IPS-18a (cell line): ENCODE measurements at regions not wholly inside any gene's neighbourhood (a gene's known extent, or its start where the extent isn't known, plus 50 kb on each side); places are given as distances from the start of the nearest gene placed in this dataset.

Experiments
- H3K27ac ChIP-seq: one replicate; pipeline ENCODE4 v1.5.1; 2013; ENCODE audit warnings: low read length
- H3K27me3 ChIP-seq: one replicate; pipeline ENCODE4 v1.6.1; 2013; ENCODE audit warnings: mild to moderate bottlenecking, low read length; ENCODE audit not compliant: control insufficient read depth, insufficient read depth
- H3K36me3 ChIP-seq: one replicate; pipeline ENCODE4 v1.6.1; 2013; ENCODE audit warnings: low read depth, low read length; ENCODE audit not compliant: control insufficient read depth
- H3K4me1 ChIP-seq: one replicate; pipeline ENCODE4 v1.6.1; 2013; ENCODE audit warnings: low read depth, low read length; ENCODE audit not compliant: control insufficient read depth
- H3K4me3 ChIP-seq: one replicate; pipeline ENCODE4 v1.5.1; 2013; ENCODE audit warnings: low read length
- H3K9ac ChIP-seq: one replicate; pipeline ENCODE4 v1.6.1; 2013; ENCODE audit warnings: mild to moderate bottlenecking, low read length, moderate library complexity
- H3K9me3 ChIP-seq: one replicate; pipeline ENCODE4 v1.6.1; 2013; ENCODE audit warnings: low read depth, low read length; ENCODE audit not compliant: control insufficient read depth

GRCh38 chr9:115232181-115232774 lies 114.3 kb upstream of the TNC start:
- Histone ChIP-seq H3K27ac (no peak overlapping the region), H3K4me1 (no peaks in the 10 kb centered on the region), H3K9me3 (no peaks in the 10 kb centered on the region), H3K36me3 (no peaks in the 10 kb centered on the region), H3K27me3 (no peaks in the 10 kb centered on the region), H3K9ac (no peak overlapping the region), H3K4me3 (no peak overlapping the region)

DNA sequence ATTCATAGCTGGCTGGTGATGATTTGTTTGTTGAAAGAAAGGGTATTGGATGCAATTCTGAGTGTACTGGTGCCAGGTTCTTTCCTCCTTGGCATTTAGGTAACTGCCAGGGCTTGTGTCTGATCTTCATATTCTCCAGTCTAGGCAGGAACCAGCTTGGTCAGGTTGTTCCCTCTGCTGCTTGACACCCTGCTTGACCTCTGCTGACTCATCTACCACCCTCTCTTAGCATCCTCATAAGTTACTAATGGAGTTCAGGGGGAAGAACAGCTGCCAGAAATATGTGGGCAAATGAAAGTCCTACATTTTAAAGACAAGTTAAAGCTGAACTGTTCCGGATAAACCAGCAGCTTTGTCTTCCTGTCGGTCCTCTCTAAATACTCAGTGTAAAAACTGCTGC lies 116.1 kb upstream of the TNC start:
- Histone ChIP-seq H3K9ac (no peak overlapping the region), H3K36me3 (no peaks in the 10 kb centered on the region), H3K27ac (no peak overlapping the region), H3K9me3 (no peaks in the 10 kb centered on the region), H3K4me1 (no peaks in the 10 kb centered on the region), H3K4me3 (no peak overlapping the region), H3K27me3 (no peaks in the 10 kb centered on the region)

- Histone ChIP-seq H3K27me3 (no peaks in the 10 kb centered on the region), H3K4me1 (no peaks in the 10 kb centered on the region), H3K27ac (no peak overlapping the region), H3K4me3 (no peak overlapping the region), H3K36me3 (no peaks in the 10 kb centered on the region), H3K9ac (no peak overlapping the region), H3K9me3 (no peaks in the 10 kb centered on the region)
These were observed 117.3 kb upstream of the TNC start for GRCh38 chr9:115235221-115235620.

- Histone ChIP-seq H3K27ac (no peak overlapping the region), H3K36me3 (no peaks in the 10 kb centered on the region)
These were observed 119.5 kb upstream of the TNC start for GRCh38 chr9:115237385-115237998.

DNA sequence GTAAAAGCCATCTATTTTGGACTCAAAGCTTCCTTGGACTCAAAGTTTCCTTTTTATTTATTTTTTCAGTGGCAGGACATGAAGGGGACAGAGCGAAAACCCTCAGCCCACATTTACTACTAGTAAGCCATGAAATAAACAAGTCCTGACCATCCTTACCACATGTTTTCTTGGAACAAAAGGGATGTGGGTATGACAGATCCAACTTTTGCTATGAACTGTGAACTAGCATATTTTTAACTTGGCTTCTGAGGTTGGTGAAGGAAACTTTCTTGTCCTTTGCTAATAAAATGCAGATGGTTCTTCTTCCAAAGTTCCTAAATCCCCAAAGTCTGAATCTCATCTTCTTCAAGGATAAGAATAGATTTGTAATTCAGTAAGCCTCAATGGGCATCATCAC lies 122.7 kb upstream of the TNC start:
- H3K9me3 ChIP-seq: no peaks in the 10 kb centered on the region
- H3K9ac ChIP-seq: no peak overlapping the region
- H3K4me3 ChIP-seq: no peak overlapping the region
- no peak overlapping the region for H3K27ac ChIP-seq
- H3K36me3 ChIP-seq: no peaks in the 10 kb centered on the region
- H3K4me1 ChIP-seq: no peaks in the 10 kb centered on the region
- no peaks in the 10 kb centered on the region for H3K27me3 ChIP-seq

More at GRCh38 chr9:115237385-115237998, 119.5 kb upstream of the TNC start:
- Histone ChIP-seq H3K4me3 (no peak overlapping the region), H3K27me3 (no peaks in the 10 kb centered on the region), H3K9me3 (no peaks in the 10 kb centered on the region), H3K9ac (no peak overlapping the region), H3K4me1 (no peaks in the 10 kb centered on the region)

DNA sequence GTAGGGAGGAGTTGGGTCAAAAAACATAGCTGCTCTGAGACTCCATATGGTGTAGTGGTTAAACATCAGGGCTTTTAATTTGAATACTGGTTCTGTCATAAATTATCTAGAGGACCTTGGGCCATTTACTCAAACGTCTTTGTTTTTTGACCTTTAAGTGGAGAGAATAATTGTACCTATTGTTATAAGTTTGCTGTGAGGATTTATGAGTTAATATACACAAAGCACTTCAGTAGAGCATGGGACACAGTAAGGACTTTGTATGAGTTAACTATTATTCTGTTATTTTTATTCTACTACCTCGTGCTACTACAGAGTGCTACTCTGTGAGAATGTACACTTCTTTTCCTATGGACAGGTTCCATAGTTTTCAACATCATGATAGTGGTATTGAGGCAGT lies 123.7 kb upstream of the TNC start:
- no peak overlapping the region for H3K4me3 ChIP-seq
- no peaks in the 10 kb centered on the region for H3K9me3 ChIP-seq
- H3K9ac ChIP-seq: no peak overlapping the region
- no peak overlapping the region for H3K27ac ChIP-seq
- no peaks in the 10 kb centered on the region for H3K27me3 ChIP-seq
- no peaks in the 10 kb centered on the region for H3K36me3 ChIP-seq
- no peaks in the 10 kb centered on the region for H3K4me1 ChIP-seq

- no peak overlapping the region for H3K4me3 ChIP-seq
- no peaks in the 10 kb centered on the region for H3K4me1 ChIP-seq
- no peak overlapping the region for H3K9ac ChIP-seq
- no peaks in the 10 kb centered on the region for H3K36me3 ChIP-seq
- H3K27me3 ChIP-seq: no peaks in the 10 kb centered on the region
- H3K9me3 ChIP-seq: no peaks in the 10 kb centered on the region
- H3K27ac ChIP-seq: no peak overlapping the region
These were observed 131.5 kb upstream of the TNC start for GRCh38 chr9:115249488-115249887.

DNA sequence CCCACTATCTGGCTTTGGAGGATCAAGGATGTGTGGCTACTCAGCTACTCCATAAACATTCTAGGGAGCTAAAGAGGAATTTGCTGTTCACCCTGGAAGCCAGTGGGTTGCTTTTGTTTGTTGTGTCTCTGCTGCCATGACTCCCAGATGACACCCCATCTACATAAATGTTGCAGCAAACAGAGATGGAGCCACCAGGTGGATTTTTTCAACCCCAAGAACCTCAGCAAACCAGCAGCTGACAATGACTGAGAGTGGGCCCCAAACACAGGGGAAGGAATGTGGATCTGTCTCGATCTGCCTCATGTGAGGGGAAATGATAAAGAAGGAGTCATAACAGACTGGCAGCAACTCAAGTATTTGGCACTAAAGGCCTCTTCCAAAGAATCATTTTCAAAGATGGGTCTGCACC lies 132.7 kb upstream of the TNC start:
- Histone ChIP-seq H3K9ac (no peak overlapping the region), H3K4me3 (no peak overlapping the region), H3K9me3 (no peaks in the 10 kb centered on the region), H3K27me3 (no peaks in the 10 kb centered on the region), H3K27ac (no peak overlapping the region), H3K36me3 (no peaks in the 10 kb centered on the region), H3K4me1 (no peaks in the 10 kb centered on the region)

DNA sequence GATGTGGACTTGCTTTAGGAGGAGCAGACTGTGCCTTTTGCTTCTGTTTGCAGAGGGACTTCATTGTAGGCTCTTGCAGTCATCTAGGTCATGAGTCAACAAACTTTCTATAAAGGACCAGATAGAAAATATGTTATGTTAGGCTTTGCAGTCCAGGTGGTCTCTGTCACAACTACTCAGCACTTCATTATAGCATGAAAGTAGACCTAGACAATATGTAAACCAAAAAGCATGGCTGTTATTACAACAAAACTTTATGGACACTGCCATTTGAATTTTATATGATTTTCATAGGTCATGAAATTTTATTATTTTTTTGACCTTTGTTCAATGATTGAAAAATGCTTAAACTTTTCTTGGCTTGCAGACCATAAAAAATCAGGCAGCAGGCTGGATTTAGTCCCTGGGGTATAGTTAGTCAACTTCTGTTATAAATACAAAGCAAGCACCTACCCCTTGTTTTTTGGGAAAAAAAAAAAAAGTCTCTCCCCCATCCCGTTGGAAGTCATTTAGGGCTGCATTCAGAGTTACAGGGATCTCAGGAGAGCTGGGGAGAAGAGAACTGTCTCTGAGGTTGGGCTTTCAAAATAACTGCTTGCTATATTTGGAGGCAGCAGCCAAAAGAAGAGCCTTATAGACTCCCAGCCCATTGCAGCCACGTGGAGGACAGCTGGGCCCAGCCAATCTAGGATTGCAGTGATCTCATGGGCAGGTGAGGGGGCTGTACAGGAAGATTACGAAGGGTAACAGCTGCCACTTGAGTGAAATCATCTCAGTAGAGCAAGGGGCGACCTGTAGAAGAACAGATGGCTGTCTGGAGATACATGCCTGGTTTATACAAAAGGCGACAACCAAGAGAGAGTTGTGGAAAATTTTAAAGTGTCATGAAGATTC lies 136.6 kb upstream of the TNC start:
- Histone ChIP-seq H3K9ac (no peak overlapping the region), H3K9me3 (no peaks in the 10 kb centered on the region), H3K36me3 (no peaks in the 10 kb centered on the region), H3K4me3 (no peak overlapping the region), H3K27me3 (no peaks in the 10 kb centered on the region), H3K4me1 (no peaks in the 10 kb centered on the region), H3K27ac (no peak overlapping the region)

DNA sequence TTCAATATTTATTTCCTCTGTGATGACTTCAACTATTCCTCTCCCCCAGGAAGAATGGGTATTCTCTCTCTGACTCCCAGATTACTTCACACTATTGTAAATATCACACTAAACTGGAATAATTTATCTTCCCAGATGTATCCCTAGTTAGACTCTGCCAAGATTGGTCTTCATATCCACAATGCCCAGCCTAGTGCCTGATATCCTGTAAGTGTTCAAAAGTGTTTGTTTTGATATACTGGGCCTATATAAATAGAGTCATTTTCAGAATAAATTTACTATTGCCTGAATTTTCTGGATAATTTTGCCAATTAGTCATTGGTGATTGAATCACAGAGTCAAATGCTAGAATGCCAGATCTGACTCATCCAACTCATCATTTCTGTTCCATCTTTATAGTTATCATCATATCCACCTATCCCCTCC lies 143.7 kb upstream of the TNC start:
- no peaks in the 10 kb centered on the region for H3K9me3 ChIP-seq
- H3K4me1 ChIP-seq: no peaks in the 10 kb centered on the region
- no peaks in the 10 kb centered on the region for H3K27me3 ChIP-seq
- H3K9ac ChIP-seq: no peak overlapping the region
- H3K27ac ChIP-seq: no peak overlapping the region
- H3K36me3 ChIP-seq: no peaks in the 10 kb centered on the region
- H3K4me3 ChIP-seq: no peak overlapping the region

- no peak overlapping the region for H3K9ac ChIP-seq
- H3K27ac ChIP-seq: no peak overlapping the region
- no peaks in the 10 kb centered on the region for H3K4me1 ChIP-seq
- H3K4me3 ChIP-seq: no peak overlapping the region
- H3K36me3 ChIP-seq: no peaks in the 10 kb centered on the region
- no peaks in the 10 kb centered on the region for H3K9me3 ChIP-seq
- H3K27me3 ChIP-seq: no peaks in the 10 kb centered on the region
These were observed 144.5 kb upstream of the TNC start for GRCh38 chr9:115262477-115262876.
